T47D (cell line): ENCODE measurements at regions not wholly inside any gene's neighbourhood (a gene's known extent, or its start where the extent isn't known, plus 50 kb on each side); places are given as distances from the start of the nearest gene placed in this dataset.

Experiments used
- DNase-seq, 2 experiments: peaks; one replicate each; pipeline versions ENCODE4 v3.0.0 to v3.0.0-alpha.2; 2011 to 2012; ENCODE audit warnings: low read depth in 1 of 2, low spot score in 1 of 2
- JUND ChIP-seq: IDR thresholded peaks from 2 replicates; pipeline ENCODE4 v1.6.1; 2012; ENCODE audit warnings: low read depth
- in situ Hi-C: cut with HindIII; loops from 2 replicates; pipeline ENCODE4 v1.10.0; 2016; ENCODE audit warnings: low sequenced_read_pairs, low pct_unique_long_range_greater_than_20kb

GRCh38 chr13:65881561-65882155 lies 1348.5 kb downstream of the PCDH9 start:
- TF ChIP-seq JUND, result no peak
- in situ Hi-C loops, result no loop called here
- no peak for DNase-seq

- TF ChIP-seq JUND, result no peak
- in situ Hi-C loops, result no loop called here
- DNase-seq, result no peak
These were observed 1355.1 kb downstream of the PCDH9 start for GRCh38 chr13:65875031-65875430.

GRCh38 chr13:65872448-65872847 lies 1357.7 kb downstream of the PCDH9 start:
- in situ Hi-C loops, result no loop called here
- DNase-seq, result no peak
- no peak for TF ChIP-seq JUND

- peak in 1 of 2 experiments; percentile 54 for DNase-seq
- in situ Hi-C loops, result no loop called here
These were observed 1361.3 kb downstream of the PCDH9 start for GRCh38 chr13:65868884-65869283.

GRCh38 chr13:65868099-65868498 lies 1362.0 kb downstream of the PCDH9 start:
- DNase-seq, result no peak
- no peak for TF ChIP-seq JUND
- in situ Hi-C loops, result no loop called here

More at GRCh38 chr13:65868884-65869283, 1361.3 kb downstream of the PCDH9 start:
- no peak for TF ChIP-seq JUND

GRCh38 chr13:65866138-65866537 lies 1364.0 kb downstream of the PCDH9 start:
- in situ Hi-C loops, result no loop called here
- TF ChIP-seq JUND, result no peak
- no peak for DNase-seq

GRCh38 chr13:65865206-65865605 lies 1364.9 kb downstream of the PCDH9 start:
- in situ Hi-C loops, result no loop called here
- no peak for TF ChIP-seq JUND
- DNase-seq, result no peak

- in situ Hi-C loops, result no loop called here
- no peak for TF ChIP-seq JUND
- no peak for DNase-seq
These were observed 1366.1 kb downstream of the PCDH9 start for GRCh38 chr13:65864039-65864438.

GRCh38 chr13:65860306-65860705 lies 1369.8 kb downstream of the PCDH9 start:
- no peak for TF ChIP-seq JUND
- in situ Hi-C loops, result no loop called here

GRCh38 chr13:65857942-65858565 lies 1372.1 kb downstream of the PCDH9 start:
- no peak for TF ChIP-seq JUND

More at GRCh38 chr13:65860306-65860705, 1369.8 kb downstream of the PCDH9 start:
- no peak for DNase-seq

GRCh38 chr13:65856431-65856830 lies 1373.7 kb downstream of the PCDH9 start:
- in situ Hi-C loops, result no loop called here
- no peak for DNase-seq
- no peak for TF ChIP-seq JUND

More at GRCh38 chr13:65857942-65858565, 1372.1 kb downstream of the PCDH9 start:
- no peak for DNase-seq
- in situ Hi-C loops, result no loop called here

- no peak for TF ChIP-seq JUND
- DNase-seq, result no peak
- in situ Hi-C loops, result no loop called here
These were observed 1374.8 kb downstream of the PCDH9 start for GRCh38 chr13:65855242-65855805.

- TF ChIP-seq JUND, result no peak
- DNase-seq, result no peak
- in situ Hi-C loops, result no loop called here
These were observed 1375.7 kb downstream of the PCDH9 start for GRCh38 chr13:65854431-65854830.

GRCh38 chr13:65844266-65844841 lies 1385.8 kb downstream of the PCDH9 start:
- DNase-seq, result no peak
- TF ChIP-seq JUND, result no peak
- in situ Hi-C loops, result no loop called here
